GM23248 (cell line): ENCODE measurements at regions not wholly inside any gene's neighbourhood (a gene's known extent, or its start where the extent isn't known, plus 50 kb on each side); places are given as distances from the start of the nearest gene placed in this dataset.

Experiments used
- DNase-seq: peaks from one replicate; pipeline ENCODE4 v3.0.0-alpha.2; 2015
- H2AFZ ChIP-seq: fragments of 200-600 bp; sonication (generic); 2 replicates; pipeline ENCODE4 v1.6.1; 2016; ENCODE audit warnings: antibody characterized with exemption
- H3F3A ChIP-seq: fragments of 200-600 bp; sonication (generic); 2 replicates; pipeline ENCODE4 v1.6.1; 2016; ENCODE audit warnings: mild to moderate bottlenecking, antibody characterized with exemption, mixed run types; ENCODE audit not compliant: insufficient read depth
- H3K27ac ChIP-seq: fragments of 200-600 bp; sonication (generic); 2 replicates; pipeline ENCODE4 v1.5.1; 2016; ENCODE audit warnings: mild to moderate bottlenecking
- H3K27me3 ChIP-seq: fragments of 200-600 bp; sonication (generic); replicated peaks from 2 replicates; pipeline ENCODE4 v1.6.1; 2016; ENCODE audit warnings: mild to moderate bottlenecking; ENCODE audit not compliant: insufficient read depth
- H3K36me3 ChIP-seq: fragments of 200-600 bp; sonication (generic); 2 replicates; pipeline ENCODE4 v1.6.1; 2016; ENCODE audit warnings: low read depth, mild to moderate bottlenecking
- H3K4me1 ChIP-seq: fragments of 200-600 bp; sonication (generic); 2 replicates; pipeline ENCODE4 v1.6.1; 2016; ENCODE audit warnings: mild to moderate bottlenecking; ENCODE audit not compliant: insufficient read depth
- H3K4me2 ChIP-seq: fragments of 200-600 bp; sonication (generic); one replicate; pipeline ENCODE4 v1.6.1; 2016; ENCODE audit warnings: mild to moderate bottlenecking; ENCODE audit not compliant: unreplicated experiment
- H3K4me3 ChIP-seq: fragments of 200-600 bp; sonication (generic); 2 replicates; pipeline ENCODE4 v1.5.1; 2016; ENCODE audit warnings: mild to moderate bottlenecking
- H3K79me2 ChIP-seq: fragments of 200-600 bp; sonication (generic); 2 replicates; pipeline ENCODE4 v1.6.1; 2016; ENCODE audit warnings: mild to moderate bottlenecking; ENCODE audit not compliant: insufficient read depth
- H3K9ac ChIP-seq: fragments of 200-600 bp; sonication (generic); 2 replicates; pipeline ENCODE4 v1.6.1; 2016; ENCODE audit warnings: mild to moderate bottlenecking
- H3K9me2 ChIP-seq: fragments of 200-600 bp; sonication (generic); 2 replicates; pipeline ENCODE4 v1.6.1; 2016; ENCODE audit warnings: mixed run types, mild to moderate bottlenecking, moderate library complexity; ENCODE audit not compliant: insufficient read depth
- H3K9me3 ChIP-seq: fragments of 200-600 bp; sonication (generic); one replicate; pipeline ENCODE4 v1.6.1; 2017; ENCODE audit warnings: low read depth
- H4K20me1 ChIP-seq: fragments of 200-600 bp; sonication (generic); 2 replicates; pipeline ENCODE4 v1.6.0; 2016; ENCODE audit not compliant: insufficient read depth
- EZH2 ChIP-seq: fragments of 200-600 bp; sonication (generic); IDR thresholded peaks from 2 replicates; pipeline ENCODE4 v1.6.1; 2018; ENCODE audit warnings: antibody characterized with exemption, mild to moderate bottlenecking; ENCODE audit not compliant: insufficient read depth, poor library complexity, severe bottlenecking
- EZH2phosphoT487 ChIP-seq: fragments of 200-600 bp; sonication (generic); IDR thresholded peaks from 2 replicates; pipeline ENCODE4 v1.6.1; 2018; ENCODE audit warnings: antibody characterized with exemption, moderate library complexity, mild to moderate bottlenecking, low read depth; ENCODE audit not compliant: insufficient read depth
- WGBS, 2 experiments: methylation state at CpG; one replicate each; pipeline ENCODE4 v1.1.6; 2015 to 2017; ENCODE audit warnings: low lambda C conversion rate in 2 of 2, low coverage in 1 of 2; ENCODE audit errors: missing lambda C conversion rate in 2 of 2; 5-methylcytosine and 5-hydroxymethylcytosine counted together
- in situ Hi-C: fragments of 300-500 bp; cut with MboI; formaldehyde crosslinking; loops from 2 replicates; pipeline ENCODE4 v1.15.0; 2020

GRCh38 chr2:118268268-118268667 lies 180.0 kb downstream of the INSIG2 start:
- Histone ChIP-seq H3K4me2 (no peak overlapping the region), H3F3A (no peaks in the 10 kb centered on the region), H3K4me3 (no peak overlapping the region), H3K9ac (no peak overlapping the region), H3K27ac (no peak overlapping the region), H3K9me3 (no peaks in the 10 kb centered on the region), H3K36me3 (no peaks in the 10 kb centered on the region), H2AFZ (no peak overlapping the region), H3K9me2 (no peaks in the 10 kb centered on the region), H4K20me1 (no peaks in the 10 kb centered on the region), H3K4me1 (no peaks in the 10 kb centered on the region), H3K27me3 (no peaks in the 10 kb centered on the region), H3K79me2 (no peaks in the 10 kb centered on the region)
- TF ChIP-seq EZH2 (no peak), EZH2phosphoT487 (no peak)
- in situ Hi-C loops = no loop called here
- WGBS, 2 experiments = 68 to 69% methylated on average over 5 of the region's 5 CpGs
- DNase-seq = no peak

- Histone ChIP-seq H3K27ac (no peak overlapping the region), H3K27me3 (no peaks in the 10 kb centered on the region), H3K36me3 (no peaks in the 10 kb centered on the region), H3K4me1 (no peaks in the 10 kb centered on the region), H2AFZ (no peak overlapping the region), H4K20me1 (no peaks in the 10 kb centered on the region), H3K9me3 (no peaks in the 10 kb centered on the region), H3K9ac (no peak overlapping the region), H3K79me2 (no peaks in the 10 kb centered on the region), H3K4me2 (no peak overlapping the region), H3K4me3 (no peak overlapping the region), H3K9me2 (no peaks in the 10 kb centered on the region), H3F3A (no peaks in the 10 kb centered on the region)
- DNase-seq = peak; percentile 24
- TF ChIP-seq EZH2phosphoT487 (no peak), EZH2 (no peak)
- in situ Hi-C loops = no loop called here
- 82 to 85% methylated on average over 3 of the region's 3 CpGs for WGBS, 2 experiments
These were observed 177.7 kb downstream of the INSIG2 start for GRCh38 chr2:118265873-118266455.

GRCh38 chr2:118264232-118264990 lies 176.1 kb downstream of the INSIG2 start:
- no peak overlapping the region for H3K9ac ChIP-seq
- no peak overlapping the region for H3K4me2 ChIP-seq
- WGBS, 2 experiments = 64 to 66% methylated on average over 7 of the region's 7 CpGs
- H3K27me3 ChIP-seq = no peaks in the 10 kb centered on the region
- H2AFZ ChIP-seq = no peak overlapping the region
- no peaks in the 10 kb centered on the region for H3K79me2 ChIP-seq
- H3K4me3 ChIP-seq = no peak overlapping the region
- H3K36me3 ChIP-seq = no peaks in the 10 kb centered on the region
- no peak for DNase-seq
- in situ Hi-C loops = no loop called here
- no peak overlapping the region for H3K27ac ChIP-seq
- H3K9me2 ChIP-seq = no peaks in the 10 kb centered on the region
- H3K9me3 ChIP-seq = no peaks in the 10 kb centered on the region
- no peak for TF ChIP-seq EZH2
- TF ChIP-seq EZH2phosphoT487 = no peak
- no peaks in the 10 kb centered on the region for H3F3A ChIP-seq
- H4K20me1 ChIP-seq = no peaks in the 10 kb centered on the region
- H3K4me1 ChIP-seq = no peaks in the 10 kb centered on the region

- in situ Hi-C loops = no loop called here
- H4K20me1 ChIP-seq = no peaks in the 10 kb centered on the region
- H3F3A ChIP-seq = no peaks in the 10 kb centered on the region
- no peak for TF ChIP-seq EZH2phosphoT487
- no peak for TF ChIP-seq EZH2
- no peak overlapping the region for H3K27ac ChIP-seq
- H3K36me3 ChIP-seq = no peaks in the 10 kb centered on the region
- no peak overlapping the region for H3K4me2 ChIP-seq
- WGBS, 2 experiments = 62 to 71% methylated on average over 2 of the region's 2 CpGs
- H3K27me3 ChIP-seq = no peaks in the 10 kb centered on the region
- no peaks in the 10 kb centered on the region for H3K4me1 ChIP-seq
- no peaks in the 10 kb centered on the region for H3K79me2 ChIP-seq
- no peak overlapping the region for H3K9ac ChIP-seq
- H3K4me3 ChIP-seq = no peak overlapping the region
- H3K9me2 ChIP-seq = no peaks in the 10 kb centered on the region
- no peak for DNase-seq
- H2AFZ ChIP-seq = no peak overlapping the region
- no peaks in the 10 kb centered on the region for H3K9me3 ChIP-seq
These were observed 169.4 kb downstream of the INSIG2 start for GRCh38 chr2:118257696-118258095.
